HG03520 (cell line): ENCODE measurements at regions not wholly inside any gene's neighbourhood (a gene's known extent, or its start where the extent isn't known, plus 50 kb on each side); places are given as distances from the start of the nearest gene placed in this dataset.

Experiments used
- ATAC-seq: cut with Tn5 transposase; IDR thresholded peaks from one replicate; pipeline ENCODE4 v1.9.1; 2021; ENCODE audit warnings: mild to moderate bottlenecking, moderate library complexity; ENCODE audit not compliant: unreplicated experiment

GRCh38 chr4:35697210-35697736, 547.0 kb downstream of the ARAP2 start:
- ATAC-seq = peak; percentile 86

GRCh38 chr4:35700663-35701062, 543.7 kb downstream of the ARAP2 start:
- no peak for ATAC-seq

- ATAC-seq = no peak
Measured at GRCh38 chr4:35709080-35709479, 535.2 kb downstream of the ARAP2 start.

- ATAC-seq = no peak
Measured at GRCh38 chr4:35710343-35710742, 534.0 kb downstream of the ARAP2 start.

- ATAC-seq = no peak
Measured at GRCh38 chr4:35711127-35711526, 533.2 kb downstream of the ARAP2 start.

GRCh38 chr4:35723973-35724372, 520.3 kb downstream of the ARAP2 start:
- no peak for ATAC-seq

GRCh38 chr4:35725131-35725530, 519.2 kb downstream of the ARAP2 start:
- ATAC-seq = no peak

DNA sequence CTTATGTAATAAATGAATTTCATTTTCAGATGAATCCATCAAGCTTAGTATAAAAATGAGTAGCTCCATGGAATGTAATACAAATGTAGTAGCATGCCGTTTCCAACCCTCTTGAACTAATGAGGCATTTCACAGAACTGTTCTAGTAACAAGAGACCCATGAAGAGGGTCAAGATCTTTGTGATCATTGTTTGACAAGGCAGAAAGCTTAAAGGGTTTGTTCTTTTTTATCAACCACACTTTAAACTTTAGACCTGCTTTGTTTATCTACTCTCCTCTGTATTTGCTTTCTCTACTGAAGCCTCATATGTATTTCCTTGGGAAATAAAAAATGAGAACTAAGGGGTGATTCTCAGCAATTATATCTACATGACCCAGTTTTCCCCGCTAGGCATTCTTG, 513.9 kb downstream of the ARAP2 start:
- no peak for ATAC-seq

- peak; percentile 49 for ATAC-seq
Measured at GRCh38 chr4:35734381-35735098, 509.8 kb downstream of the ARAP2 start.

DNA sequence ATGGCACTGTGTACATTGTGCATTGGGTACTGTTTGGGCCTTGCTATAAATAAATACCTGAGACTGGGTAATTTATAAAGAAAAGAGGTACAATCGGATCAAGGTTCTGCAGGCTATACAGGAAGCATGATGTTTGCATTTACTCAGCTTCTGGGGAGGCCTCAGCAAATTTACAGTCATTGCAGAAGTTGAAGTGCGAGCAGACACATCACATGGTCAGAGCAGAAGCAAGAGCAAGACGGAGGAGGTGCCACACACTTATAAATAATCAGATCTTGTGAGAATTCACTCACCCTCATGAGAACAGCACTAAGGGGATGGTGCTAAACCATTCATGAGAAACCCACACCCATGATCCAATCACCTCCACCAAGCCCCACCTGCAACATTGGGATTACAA, 505.0 kb downstream of the ARAP2 start:
- no peak for ATAC-seq

DNA sequence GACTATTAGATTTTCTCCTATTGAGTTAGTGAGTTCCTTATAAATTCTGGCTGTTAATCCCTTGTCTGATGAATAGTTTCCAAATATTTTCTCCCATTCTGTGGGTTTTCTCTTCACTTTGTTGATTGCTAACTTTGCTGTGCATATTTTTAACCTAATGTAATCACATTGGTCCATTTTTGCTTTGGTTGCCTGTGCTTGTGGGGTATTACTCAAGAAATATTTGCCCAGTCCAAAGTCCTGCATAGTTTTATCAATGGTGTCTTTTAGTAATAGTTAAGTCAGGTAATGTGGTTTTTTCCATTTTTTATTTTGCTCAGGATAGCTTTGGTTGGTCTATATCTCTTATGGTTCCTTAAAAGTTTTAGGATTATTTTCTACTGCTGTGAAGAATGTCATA, 490.3 kb downstream of the ARAP2 start:
- ATAC-seq = no peak

- no peak for ATAC-seq
Measured at GRCh38 chr4:35757836-35758235, 486.5 kb downstream of the ARAP2 start.

DNA sequence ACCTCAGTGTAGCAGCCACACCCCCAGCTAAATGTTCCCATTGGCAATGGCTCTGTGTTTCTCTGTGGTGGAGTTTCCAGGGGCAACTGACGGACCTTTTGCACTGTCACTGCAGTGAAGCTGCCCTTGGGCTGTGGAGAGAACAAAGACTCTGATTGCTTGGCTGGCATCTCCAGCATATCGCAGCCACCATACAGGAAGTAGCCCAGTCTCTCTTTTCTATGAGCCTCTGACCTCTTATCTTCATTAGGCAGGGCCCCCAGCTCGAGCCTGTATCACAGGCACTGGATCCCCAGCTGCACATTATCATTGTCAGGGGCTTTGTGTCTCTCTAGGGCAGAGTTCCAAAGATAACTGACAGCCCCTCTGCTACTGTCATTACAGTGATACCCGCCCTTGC, 483.5 kb downstream of the ARAP2 start:
- no peak for ATAC-seq

DNA sequence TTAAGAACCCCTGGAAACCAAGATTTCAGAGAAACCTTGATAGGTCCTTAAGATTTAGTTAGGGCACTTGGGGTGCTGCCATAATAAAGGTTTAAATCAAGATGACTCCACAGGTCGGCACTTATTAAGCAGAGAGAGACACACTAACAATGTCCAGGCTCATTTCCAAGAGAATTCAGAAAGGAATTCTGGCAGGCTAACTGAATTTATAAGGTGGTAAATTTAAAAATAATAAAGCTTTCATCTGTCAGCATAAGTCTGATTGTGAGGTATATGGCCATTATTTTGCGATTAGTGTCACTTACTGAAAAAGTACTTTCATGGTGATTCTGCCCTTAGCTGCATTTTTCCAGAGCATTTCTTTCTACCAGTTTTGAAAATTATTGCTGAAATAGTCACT, 472.7 kb downstream of the ARAP2 start:
- ATAC-seq = no peak

DNA sequence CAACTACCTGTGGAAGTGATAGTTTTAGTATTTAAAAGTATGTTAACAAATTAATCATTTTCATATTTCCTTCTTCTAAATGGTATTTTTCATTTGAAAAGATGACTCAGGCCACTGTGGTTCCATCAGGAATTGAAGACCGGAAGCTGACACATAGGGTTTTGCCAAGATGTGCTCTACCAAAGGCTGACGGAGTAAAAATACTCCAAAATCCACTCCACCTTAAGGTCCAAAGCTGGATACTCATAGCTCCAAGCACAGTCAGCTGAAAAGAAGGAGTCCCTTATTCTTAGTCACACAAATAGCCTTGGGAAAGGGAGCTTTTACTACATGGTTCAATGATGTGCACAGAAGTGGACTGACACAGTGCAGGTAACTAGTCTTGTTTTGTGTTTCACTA, 472.0 kb downstream of the ARAP2 start:
- no peak for ATAC-seq

- ATAC-seq = no peak
Measured at GRCh38 chr4:35789899-35790574, 454.3 kb downstream of the ARAP2 start.

DNA sequence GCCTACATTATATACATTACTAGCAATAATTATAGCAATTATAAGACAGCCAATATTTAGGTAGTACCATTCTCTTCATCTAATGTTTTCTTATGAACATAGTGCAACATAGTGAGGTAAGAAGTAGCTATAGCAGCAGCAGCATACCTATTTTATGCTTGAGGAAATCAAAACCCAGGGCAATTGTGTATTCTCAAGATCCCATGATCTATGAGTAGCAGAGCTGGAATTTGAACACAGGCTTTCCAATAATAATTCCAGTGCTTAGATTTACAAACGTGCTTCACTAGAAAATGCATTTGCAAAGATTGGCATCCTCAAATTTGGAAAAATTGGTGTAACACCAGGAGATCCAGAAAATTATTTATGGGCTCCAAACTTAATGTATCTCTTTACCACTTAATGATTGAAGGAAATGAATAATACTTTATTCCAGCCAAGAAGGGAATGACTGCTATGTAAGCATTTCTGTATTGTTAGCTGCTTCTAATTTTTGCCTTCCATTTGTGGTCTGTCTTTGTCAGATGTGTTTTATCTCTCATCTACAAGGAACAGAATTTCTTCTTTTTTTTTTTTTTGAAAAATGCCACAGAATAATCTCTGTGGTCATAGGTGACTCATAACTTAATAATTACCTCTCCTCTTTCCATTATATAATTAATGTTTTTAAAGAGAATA, 451.1 kb downstream of the ARAP2 start:
- no peak for ATAC-seq

DNA sequence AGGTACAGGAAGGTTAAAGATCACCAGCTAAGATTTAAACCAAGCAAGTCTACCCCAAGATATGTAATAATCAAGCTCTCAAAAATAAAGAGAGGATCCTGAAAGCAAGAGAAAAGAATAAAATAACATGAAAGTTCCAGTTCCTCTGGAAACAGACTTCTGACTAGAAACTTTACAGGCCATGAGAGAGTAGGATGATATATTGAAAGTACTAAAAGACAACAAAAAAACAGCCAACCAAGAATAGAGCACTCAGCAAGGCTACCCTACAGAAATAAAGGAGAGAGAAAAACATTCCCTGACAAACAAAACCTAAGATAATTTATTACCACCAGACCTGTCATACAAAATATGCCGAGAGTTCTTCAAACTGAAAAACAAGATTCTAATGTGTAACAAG, 450.5 kb downstream of the ARAP2 start:
- ATAC-seq = no peak

GRCh38 chr4:35800669-35801068, 443.6 kb downstream of the ARAP2 start:
- ATAC-seq = no peak

GRCh38 chr4:35802644-35803043, 441.7 kb downstream of the ARAP2 start:
- no peak for ATAC-seq

DNA sequence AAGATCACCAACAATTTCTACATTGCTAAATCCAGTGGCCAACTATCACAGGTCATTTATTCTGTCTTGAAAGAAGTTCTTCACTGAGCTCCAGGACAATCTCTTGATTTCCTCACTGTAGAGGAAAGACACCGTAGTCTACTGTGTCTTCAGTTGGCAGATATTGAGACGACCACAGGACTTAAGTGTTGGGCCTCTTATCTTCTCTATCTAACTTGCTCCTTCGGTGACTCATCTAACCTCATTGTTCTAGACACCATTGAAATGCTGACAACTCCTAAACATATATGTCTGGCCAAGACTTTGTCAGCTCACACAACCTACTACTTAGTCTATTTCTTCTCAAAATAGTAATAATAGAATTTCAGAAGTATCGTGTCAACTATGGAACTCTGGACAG, 425.8 kb downstream of the ARAP2 start:
- no peak for ATAC-seq

DNA sequence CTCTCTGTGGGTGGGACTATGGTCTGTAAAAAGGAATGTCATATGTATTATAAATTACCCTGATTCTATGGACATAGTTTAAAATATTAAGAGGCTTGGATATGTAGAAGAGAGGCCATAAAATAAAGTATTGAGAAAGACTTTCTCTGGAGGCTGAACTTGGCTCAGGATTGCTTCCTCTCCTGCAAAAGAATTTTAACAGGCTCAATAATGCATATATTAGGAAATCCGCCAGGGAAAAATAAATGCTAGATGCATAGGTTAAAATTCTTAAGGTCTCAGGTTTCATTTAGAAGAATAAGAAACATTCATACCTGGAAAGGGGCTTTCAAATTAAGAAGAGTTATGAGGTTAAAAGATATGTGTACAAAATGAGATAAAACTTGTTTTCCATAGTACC, 424.3 kb downstream of the ARAP2 start:
- ATAC-seq = no peak
